Breast epithelium (tissue), 3 donors: ENCODE measurements at regions not wholly inside any gene's neighbourhood (a gene's known extent, or its start where the extent isn't known, plus 50 kb on each side); places are given as distances from the start of the nearest gene placed in this dataset.

Experiments used
- POLR2A ChIP-seq: fragments of 450-650 bp; IDR thresholded peaks from one replicate; pipeline ENCODE4 v1.6.1; 2016; ENCODE audit warnings: antibody characterized with exemption, mild to moderate bottlenecking, moderate library complexity
- TF ChIP-seq, protein P1 (sequence below), 3 donors: fragments of 450-650 bp; IDR thresholded peaks; one replicate each; pipeline ENCODE4 v1.5.1; 2016 to 2017; ENCODE audit warnings: antibody characterized with exemption in 3 of 3, mild to moderate bottlenecking in 3 of 3, moderate library complexity in 3 of 3

DNA sequence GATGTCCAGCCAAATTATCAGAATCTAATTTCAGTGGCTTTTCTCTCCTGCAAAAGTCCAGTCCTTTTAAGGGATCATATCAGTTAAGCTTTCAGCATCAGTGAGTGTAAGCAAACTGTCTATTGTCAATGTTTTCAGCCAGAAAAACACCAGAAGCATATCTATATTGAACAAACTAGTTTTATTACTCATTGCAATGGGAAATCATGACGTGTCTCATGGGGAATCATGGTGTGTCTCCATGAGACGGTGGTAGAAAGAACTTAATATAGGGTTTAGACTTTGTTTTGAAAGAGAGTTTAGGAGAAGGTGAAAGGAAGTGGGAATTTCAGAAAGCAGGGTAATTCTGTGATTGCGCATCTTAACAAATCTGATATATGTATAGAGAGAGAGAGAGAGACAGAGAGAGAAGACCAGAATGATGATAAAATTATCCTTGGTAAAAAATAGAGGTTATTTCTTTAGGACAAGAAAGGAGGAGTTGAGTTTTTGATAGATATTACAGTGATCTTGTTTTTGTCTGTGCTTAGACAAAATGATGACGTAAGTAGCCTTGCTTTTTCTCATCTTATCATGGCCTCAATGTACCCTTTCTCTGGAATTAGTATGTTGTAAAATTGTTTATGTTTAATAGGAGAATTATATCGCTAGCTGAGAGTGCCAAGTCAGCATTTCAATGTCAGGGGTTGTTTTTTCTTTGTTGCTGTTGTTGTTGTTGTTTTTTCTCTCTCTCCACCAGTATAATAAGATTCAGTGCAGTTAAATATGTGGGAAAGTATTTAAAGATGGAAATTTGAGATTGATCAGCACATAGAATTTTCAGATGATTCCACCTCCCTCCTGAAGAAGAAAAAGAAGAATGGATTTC, 129.9 kb upstream of the OSTN start:
- TF ChIP-seq, protein P1, sequence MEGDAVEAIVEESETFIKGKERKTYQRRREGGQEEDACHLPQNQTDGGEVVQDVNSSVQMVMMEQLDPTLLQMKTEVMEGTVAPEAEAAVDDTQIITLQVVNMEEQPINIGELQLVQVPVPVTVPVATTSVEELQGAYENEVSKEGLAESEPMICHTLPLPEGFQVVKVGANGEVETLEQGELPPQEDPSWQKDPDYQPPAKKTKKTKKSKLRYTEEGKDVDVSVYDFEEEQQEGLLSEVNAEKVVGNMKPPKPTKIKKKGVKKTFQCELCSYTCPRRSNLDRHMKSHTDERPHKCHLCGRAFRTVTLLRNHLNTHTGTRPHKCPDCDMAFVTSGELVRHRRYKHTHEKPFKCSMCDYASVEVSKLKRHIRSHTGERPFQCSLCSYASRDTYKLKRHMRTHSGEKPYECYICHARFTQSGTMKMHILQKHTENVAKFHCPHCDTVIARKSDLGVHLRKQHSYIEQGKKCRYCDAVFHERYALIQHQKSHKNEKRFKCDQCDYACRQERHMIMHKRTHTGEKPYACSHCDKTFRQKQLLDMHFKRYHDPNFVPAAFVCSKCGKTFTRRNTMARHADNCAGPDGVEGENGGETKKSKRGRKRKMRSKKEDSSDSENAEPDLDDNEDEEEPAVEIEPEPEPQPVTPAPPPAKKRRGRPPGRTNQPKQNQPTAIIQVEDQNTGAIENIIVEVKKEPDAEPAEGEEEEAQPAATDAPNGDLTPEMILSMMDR (IDR thresholded peaks at IDR 0.05) = no peak
- TF ChIP-seq POLR2A = no peak
